GM11168 (cell line): ENCODE measurements at regions not wholly inside any gene's neighbourhood (a gene's known extent, or its start where the extent isn't known, plus 50 kb on each side); places are given as distances from the start of the nearest gene placed in this dataset.
"Not testable (repeated sequence)": the region's sequence is repeated elsewhere in the genome, so short reads cannot be mapped to it uniquely, and the experiment has no call there.

Experiments used
- in situ Hi-C: fragments of 300-500 bp; cut with MboI; formaldehyde crosslinking; loops from one replicate; pipeline ENCODE4 v1.12.0; 2022; ENCODE audit warnings: low sequenced_read_pairs; ENCODE audit not compliant: unreplicated experiment

DNA sequence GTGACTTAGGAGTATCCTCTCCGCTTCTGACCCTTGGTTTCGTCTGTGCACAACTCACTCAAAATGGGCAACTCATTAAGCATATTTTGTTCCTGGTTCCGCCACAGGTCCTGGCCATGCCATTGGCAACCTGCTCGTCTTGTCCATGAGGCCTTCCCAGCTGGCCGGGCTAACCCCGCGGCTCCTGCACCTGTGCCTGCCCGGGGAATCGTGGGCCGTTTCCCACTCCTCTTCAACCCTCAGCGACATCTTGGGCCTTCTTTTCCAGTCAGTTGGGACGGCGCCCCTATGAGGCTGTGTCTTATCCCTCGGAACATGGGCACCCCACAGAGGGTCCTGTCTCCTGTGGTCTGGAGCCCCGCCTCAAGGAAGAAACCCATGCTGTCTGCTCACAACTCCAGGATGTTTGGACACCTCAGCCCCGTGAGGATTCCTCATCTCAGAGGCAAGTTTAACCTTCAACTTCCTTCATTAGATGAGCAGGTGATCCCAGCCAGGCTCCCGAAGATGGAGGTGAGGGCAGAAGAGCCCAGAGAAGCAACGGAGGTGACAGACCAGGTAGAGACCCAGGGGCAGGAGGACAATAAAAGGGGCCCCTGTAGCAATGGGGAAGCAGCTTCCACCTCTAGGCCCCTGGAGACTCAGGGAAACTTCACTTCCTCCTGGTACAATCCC lies 574.8 kb upstream of the C9orf72 start:
- in situ Hi-C loops: not testable (repeated sequence)

DNA sequence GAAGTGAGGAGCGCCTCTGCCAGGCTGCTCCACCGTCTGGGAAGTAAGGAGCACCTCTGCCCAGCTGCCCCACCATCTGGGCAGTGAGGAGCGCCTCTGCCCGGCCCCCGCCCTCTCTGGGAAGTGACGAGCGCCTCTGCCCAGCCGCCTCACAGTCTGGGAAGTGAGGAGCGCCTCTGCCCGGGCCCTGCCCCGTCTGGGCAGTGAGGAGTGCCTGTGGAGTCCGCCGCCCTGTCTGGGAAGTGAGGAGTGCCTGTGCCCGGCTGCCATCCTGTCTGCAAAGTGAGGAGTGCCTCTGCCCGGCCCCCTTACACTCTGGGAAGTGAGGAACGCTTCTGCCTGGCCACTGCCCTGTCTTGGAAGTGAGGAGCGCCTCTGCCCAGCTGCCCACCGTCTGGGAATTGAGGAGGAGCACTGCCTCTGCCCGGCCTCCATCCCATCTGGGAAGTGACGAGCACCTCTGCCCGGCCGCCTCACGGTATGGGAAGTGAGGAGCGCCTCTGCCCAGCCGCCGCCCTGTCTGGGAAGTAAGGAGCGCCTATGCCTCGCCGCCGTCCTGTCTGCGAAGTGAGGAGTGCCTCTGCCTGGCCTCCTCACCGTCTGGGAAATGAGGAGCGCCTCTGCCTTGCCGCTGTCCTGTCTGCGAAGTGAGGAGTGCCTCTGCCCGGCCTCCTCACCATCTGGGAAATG lies 576.2 kb upstream of the C9orf72 start:
- in situ Hi-C loops: not testable (repeated sequence)

DNA sequence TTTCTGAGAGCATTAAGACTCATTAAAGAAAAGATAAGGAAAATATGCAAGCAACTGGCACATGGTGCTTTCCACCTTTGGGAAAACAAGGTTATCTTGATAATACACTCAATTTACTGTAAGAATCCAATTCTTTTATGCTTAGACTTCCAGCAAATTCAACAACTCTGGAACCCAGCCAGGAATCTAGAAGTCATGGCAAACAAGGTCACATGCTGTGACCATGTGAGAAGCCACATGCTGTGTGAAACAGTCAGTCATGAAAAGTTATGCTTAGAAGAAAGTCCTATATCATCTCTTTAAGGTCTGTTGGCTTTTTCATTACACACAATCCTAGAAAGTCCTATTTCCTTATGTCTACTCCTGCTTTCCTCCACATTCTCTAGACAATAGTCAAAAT lies 581.8 kb upstream of the C9orf72 start:
- in situ Hi-C loops: no loop called here

DNA sequence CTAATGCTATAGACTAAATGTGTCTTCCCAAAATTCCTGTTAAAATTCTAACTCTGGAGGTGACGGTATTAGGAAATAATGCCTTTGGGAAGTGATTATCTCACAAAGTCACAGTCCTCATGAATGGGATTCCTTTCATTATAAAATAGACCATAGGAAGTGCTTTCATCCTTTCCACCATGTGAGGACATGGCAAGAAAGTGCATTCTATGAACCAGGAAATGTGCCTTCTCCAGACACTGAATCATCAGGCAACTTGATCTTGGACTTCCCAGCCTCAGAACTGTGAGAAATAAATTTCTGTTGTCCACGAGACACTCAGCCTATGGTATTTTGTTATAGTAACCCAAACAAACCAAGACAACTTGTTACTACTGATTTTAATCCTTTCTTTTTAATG lies 582.4 kb upstream of the C9orf72 start:
- in situ Hi-C loops: no loop called here

DNA sequence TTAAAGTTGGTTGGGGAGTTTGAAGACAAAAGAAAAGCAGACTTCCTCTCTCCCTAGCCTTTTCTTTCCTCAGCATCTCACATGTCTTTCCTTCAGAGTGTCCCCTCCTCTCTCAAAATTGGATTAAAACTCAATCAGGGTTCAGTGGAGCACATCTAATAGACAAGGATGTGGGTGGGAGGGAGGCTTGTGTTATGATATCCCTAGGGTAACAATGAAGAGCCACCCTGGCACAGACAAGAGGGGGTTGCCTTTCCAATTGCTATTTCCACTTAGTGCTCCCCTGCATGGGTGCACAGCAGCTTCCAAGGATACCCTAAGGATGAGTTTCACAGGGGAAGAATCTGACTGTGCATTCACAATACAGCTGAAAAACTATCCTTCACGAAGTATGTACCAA lies 585.2 kb upstream of the C9orf72 start:
- in situ Hi-C loops: no loop called here

DNA sequence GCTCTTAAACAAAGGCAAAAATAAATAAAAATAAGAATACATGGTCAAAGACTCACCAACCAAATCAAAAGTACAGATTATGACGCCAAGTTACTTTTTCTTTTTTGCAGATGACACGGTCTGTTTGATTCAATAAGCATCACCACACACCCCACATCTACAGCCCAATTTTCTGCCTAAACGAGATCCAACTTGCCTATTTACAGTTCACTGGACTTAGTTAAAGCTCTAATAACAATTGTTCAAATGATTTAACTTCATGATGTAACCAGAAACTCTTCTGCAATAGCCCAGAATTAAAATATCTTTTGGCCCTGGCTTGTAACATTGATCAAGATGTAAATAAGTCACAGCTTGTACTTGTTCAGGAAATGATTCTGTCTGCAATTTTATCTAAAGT lies 590.3 kb upstream of the C9orf72 start:
- in situ Hi-C loops: no loop called here

DNA sequence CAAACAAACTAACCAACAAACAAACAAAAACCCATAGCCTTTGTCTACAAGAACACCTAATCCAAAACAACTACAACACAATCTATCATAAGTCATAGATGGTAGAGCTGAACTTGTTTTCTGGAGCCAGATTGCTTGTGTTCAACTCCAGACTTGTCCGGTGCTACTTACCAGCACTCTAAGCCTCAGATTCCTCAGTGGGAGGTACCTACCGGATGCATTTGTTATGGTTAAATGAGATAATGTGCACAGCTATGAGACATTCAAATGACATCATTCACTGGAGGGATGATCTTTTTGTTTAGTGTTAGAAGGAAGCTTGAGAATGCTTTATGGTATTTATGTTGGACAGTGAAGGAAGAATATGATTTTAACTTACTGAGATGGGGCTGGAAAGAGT lies 592.9 kb upstream of the C9orf72 start:
- in situ Hi-C loops: no loop called here

DNA sequence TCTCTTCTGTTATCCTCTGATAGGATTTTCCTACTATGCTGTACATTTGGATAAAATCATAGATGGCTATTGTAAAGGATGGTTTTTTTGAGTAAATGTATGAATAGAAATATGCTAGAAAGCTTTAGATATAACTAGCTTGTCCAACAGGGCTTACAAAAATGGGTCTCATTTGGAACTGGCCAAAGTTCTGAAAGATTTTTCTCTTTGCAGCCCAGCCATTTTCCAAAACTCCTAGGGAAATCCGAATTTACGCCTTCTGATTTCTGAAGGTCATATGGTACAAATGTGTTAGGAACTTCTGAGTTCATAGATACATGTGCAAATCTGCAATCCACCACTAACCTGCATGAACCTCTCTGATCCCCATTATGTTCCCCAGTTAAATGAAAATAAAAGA lies 603.9 kb upstream of the C9orf72 start:
- in situ Hi-C loops: no loop called here

DNA sequence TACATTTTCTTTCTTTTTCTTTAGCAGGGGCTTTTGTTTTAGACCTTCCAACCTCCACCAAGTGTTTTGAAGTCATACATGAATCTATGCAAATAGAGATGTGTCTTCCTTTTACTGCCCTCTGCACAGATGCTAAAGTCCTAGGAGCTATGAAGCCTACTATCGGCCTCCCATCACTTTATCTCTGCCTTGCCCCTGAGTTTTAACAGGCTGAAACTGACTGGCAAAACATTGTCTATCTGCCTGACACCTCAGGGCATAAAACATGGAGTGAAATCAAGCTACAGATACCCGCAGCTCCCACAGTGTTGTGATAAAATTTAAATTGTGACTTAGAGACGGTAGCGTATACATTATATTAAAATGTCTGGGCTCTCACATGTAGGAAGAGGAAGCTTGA lies 604.6 kb upstream of the C9orf72 start:
- in situ Hi-C loops: no loop called here

DNA sequence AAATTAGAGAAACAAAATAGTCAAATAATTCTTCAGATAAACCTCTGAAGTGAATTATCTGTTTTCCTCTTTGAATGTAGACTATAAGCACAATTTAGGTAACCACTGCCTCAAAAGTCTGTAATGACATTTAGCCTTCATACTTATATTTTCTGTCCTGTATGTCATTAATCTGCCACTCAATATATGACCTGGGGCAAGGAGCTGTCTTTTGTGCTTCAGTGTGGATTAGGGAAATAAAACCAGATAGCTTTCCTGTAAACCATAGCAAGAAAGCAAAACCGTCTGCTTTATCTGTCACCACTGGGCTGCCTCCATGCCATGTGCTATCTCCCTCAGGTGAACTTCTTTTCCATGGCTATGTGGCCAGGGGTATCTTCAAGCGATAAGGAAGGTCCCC lies 606.6 kb upstream of the C9orf72 start:
- in situ Hi-C loops: no loop called here

DNA sequence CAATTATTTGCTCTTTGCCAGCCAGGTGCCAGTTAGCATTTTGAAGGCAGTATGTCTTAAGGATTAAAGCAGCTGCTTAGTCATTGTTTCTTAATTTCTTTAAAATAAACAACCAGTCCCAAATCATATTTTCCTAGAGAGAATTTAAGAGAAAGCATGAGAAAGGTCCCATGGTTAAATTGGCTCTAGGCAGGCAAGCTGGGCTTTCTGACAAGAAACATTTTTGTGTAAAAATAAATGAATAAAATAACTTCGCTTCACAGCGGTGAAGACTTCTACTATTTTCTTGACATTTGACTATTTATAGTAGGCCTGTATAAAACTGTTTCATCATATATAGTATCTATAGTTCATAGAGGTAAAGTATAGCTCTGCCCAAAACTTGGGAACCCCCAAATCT lies 617.7 kb upstream of the C9orf72 start:
- in situ Hi-C loops: no loop called here

DNA sequence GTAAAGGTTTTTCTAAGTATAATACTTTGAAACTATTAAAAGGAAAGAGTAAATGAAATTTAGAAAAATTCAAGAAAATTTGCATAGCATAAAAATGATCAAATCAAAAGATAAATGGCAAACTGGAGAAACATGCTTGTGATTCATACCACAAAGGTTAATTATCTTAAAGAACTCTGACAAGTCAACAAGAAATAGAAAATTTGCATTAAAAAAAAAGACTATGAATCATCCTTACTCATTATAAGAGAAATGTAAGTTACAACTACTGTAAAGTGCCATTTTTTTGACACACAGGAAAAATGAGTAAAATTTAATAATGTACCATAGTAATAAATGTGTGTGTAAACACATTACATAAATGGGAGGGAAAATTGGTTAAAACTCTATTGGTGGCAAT lies 624.4 kb upstream of the C9orf72 start:
- in situ Hi-C loops: no loop called here

DNA sequence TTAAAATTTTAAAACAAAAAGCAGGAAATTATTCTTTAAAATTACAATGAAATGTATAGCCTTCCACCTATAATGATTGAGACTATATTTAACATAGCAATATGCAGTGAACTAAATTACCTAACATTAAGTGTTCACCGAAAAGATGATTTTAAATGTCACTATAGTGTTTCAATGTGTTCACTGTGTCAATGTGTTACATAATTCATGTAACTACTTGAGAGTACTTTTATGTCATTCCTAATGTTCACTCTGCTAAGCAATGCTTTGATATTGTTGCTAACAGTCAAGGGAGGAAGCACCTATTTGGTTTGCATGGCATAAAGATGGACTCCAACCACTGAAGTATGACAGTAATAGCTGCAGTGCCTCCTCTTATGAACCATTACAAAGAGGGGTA lies 629.8 kb upstream of the C9orf72 start:
- in situ Hi-C loops: no loop called here

DNA sequence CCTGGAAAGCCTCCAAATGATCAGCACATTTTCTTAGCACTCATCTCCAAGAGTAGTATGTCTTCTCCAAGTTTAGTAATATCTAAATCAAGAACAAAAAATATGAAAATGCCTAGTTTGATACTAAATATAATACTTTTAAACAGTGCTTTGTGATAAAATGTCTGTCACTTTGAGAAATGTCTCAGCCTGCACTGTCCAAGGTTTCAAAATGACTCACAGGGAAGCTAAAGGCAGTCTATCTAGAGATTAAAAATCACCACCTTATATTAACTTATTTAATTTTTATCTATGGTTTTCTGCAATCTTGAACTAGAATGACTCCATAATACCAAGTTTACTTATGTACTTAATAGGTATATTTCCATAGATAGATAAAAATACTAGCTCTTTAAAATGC lies 633.0 kb upstream of the C9orf72 start:
- in situ Hi-C loops: no loop called here

DNA sequence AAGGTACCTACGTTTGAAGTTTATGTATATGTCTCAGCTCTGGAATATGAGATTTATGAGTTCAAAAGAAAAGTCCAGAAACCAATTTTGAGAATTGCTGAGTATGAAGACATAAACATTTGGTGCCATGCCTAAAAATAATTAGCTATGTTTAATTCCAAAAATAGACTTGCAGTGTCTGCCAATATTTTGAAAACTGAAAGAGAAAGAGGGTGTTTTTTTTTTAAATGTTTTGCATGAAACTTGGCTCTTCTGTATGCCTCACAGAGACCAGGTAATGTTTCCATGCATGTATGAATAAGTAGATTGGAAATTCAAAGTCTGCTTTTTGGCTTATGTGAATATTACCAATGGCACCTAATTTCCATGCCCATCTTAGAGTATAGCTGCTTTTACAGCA lies 634.4 kb upstream of the C9orf72 start:
- in situ Hi-C loops: no loop called here

DNA sequence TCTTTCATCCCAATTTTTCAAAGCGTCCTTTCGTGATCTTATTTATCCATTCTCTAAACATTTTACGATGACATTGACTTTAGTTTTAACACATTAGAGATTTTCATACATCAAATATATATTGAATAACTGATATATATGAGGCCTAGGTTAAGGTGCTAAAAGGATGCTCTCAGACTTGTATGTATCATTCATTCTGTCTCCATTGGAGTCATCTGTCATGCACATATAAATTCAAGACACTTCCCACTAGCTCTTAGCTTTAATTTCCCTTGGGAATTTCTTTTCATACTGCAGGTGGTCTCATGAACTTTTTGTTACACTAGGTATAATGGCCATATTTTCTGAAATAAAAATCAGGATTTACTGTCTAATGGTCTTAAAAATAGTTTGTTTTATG lies 635.8 kb upstream of the C9orf72 start:
- in situ Hi-C loops: no loop called here

DNA sequence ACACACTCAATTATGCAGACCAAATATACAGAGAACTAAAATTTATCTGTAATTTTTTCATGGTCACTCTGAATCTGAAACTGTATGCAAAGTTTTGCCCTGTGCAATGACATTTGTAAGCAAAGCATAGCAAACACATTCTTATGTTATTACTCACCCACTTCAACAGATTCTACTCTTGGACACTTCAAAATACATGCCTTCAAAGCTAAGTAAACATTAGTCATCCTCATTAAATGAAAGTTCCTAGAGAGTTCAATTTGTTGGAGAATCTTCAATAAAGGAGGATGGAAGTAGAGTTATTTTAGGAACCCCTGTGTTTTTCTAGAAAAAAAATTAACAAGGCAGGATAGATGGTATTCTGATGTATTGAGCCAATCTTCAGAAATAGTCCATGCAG lies 639.7 kb upstream of the C9orf72 start:
- in situ Hi-C loops: no loop called here

DNA sequence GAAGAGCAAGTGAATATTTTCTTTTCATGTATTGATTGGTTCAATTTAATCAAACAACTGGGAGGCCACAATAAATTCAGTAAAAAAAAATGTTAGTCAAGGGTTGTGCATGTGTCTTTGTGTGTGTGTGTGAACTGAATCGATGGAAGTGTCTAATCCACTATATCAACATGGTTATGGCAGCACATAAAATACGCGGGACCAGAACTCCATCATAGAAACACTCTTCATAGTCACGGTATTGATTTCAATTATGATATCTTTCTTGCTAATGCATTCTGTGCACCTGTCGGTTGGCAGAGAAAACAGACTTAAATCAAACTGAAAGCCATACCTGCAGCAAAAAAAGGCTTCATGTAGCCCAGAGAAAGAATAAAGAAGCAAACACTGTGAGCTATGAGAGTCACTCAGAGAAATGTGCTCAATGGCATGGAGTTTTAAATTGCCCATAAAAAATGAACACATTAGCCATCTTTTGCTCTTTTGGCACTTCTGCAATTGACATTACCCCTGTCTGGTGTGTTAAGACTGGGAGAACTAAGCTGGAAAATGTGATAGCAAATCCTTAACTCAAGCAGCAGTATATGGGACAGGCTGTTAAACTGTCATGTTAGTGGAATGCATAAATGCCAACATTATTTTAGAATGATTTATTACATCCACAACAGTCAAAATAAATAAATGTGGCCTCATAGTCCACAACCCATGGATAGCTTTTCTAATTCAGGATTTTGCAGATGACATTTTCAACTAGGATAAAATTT lies 642.4 kb upstream of the C9orf72 start:
- in situ Hi-C loops: no loop called here

DNA sequence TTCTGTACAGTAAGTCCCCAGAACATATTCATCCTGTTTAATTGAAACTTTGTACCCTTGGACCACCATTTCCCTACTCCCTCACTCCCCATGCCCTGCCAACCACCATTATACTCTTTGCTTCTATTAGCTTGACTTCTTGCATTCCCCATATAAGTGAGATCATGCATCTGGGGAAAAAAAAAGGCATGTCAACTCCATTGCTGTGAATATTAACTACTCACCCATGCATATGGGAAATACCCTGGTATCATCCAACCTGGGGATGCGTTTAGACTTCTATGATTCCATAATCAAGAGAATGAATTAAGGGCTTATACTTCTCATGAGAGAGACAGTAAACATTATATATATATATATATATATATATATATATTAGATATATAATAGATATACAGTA lies 659.4 kb upstream of the C9orf72 start:
- in situ Hi-C loops: no loop called here

DNA sequence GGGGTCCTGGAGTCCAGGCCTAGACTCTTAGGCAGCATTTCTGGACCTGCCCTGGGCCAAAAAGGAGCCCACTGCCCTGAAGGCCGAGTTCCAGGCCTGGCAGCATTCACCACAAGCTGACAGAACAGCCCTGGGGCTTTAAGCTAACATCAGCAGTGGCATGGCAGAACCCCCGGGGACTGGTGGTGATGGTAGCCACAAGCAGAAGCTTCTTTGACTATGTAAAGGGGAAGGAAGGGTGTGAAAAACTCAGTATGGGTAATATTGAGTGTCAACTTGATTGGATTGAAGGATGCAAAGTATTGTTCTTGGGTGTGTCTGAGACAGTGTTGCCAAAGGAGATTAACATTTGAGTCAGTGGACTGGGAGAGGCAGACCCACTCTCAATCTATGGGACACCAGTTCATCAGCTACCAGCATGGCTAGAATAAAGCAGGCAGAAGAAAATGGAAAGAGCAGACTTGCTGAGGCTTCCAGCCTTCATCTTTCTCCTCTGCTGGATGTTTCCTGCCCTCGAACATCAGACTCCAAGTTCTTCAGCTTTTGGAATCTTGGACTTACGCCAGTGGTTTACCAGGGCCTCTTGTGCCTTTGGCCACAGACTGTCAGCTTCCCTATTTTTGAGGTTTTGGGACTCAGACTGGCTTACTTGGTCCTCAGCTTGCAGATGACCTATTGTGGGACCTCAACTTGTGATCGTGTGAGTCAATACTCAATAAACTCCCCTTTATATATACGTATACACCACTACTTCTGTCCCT lies 661.0 kb upstream of the C9orf72 start:
- in situ Hi-C loops: no loop called here

DNA sequence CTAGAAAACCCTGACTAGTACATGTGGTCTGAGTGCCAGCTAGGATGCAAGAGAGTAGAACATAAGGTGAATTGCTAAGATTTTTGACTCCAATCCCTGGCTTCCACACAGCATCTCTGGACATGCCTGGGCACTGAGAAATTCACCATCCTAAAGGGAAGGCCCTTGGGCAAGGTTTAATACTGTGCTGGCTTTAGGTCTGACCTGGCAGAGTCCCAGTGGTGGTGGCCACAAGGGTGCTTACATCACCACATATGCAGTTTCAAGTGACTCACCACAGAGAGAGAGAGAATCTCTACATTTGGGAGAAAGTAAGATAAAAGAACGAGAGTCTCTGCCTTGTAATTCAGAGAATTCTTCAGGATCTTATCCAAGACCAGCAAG lies 661.6 kb upstream of the C9orf72 start:
- in situ Hi-C loops: no loop called here
